ENCODE measurements at regions not wholly inside any gene's neighbourhood (a gene's known extent, or its start where the extent isn't known, plus 50 kb on each side); places are given as distances from the start of the nearest gene placed in this dataset.

- intact Hi-C loops (cut with DNase I; ENCODE audit: low total_unique reads): no loop called here
- Histone ChIP-seq H3K4me1 (no peaks in the 10 kb centered on the region), H3K4me3 (no peak overlapping the region), H3K36me3 (no peaks in the 10 kb centered on the region), H3K27ac (no peak overlapping the region), H3K9me3 (no peaks in the 10 kb centered on the region), H3K27me3 (replicated peaks in 1 of 7) (no peaks in the 10 kb centered on the region)
- 36 to 54% (median 46%) methylated on average over 3 of the region's 3 CpGs for WGBS, 5 donors
- TF ChIP-seq CTCF (IDR thresholded peaks at IDR 0.05 in 8 of 11, conservative IDR thresholded peaks at IDR 0.05 in 3 of 11) (no peak), POLR2A (IDR thresholded peaks at IDR 0.05) (no peak), POLR2AphosphoS5 (IDR thresholded peaks at IDR 0.05) (no peak)
- no peak for DNase-seq
Observed at GRCh38 chr7:11911900-11912299, 79.9 kb upstream of the THSD7A start.

GRCh38 chr7:11914645-11915044 lies 82.6 kb upstream of the THSD7A start:
- no peak overlapping the region for H3K4me3 ChIP-seq
- WGBS, 5 donors: 87 to 94% (median 90%) methylated on average over 4 of the region's 4 CpGs
- DNase-seq: no peak
- no peaks in the 10 kb centered on the region for H3K36me3 ChIP-seq
- no peaks in the 10 kb centered on the region for H3K27me3 ChIP-seq (replicated peaks in 1 of 7)
- TF ChIP-seq POLR2A (IDR thresholded peaks at IDR 0.05) (no peak), CTCF (IDR thresholded peaks at IDR 0.05 in 8 of 11, conservative IDR thresholded peaks at IDR 0.05 in 3 of 11) (no peak), POLR2AphosphoS5 (IDR thresholded peaks at IDR 0.05) (no peak)
- intact Hi-C loops (cut with DNase I; ENCODE audit: low total_unique reads): no loop called here
- H3K27ac ChIP-seq: no peak overlapping the region
- no peaks in the 10 kb centered on the region for H3K4me1 ChIP-seq
- no peaks in the 10 kb centered on the region for H3K9me3 ChIP-seq

GRCh38 chr7:11923376-11923930 lies 91.5 kb upstream of the THSD7A start:
- intact Hi-C loops (cut with DNase I; ENCODE audit: low total_unique reads): no loop called here
- H3K4me1 ChIP-seq: no peaks in the 10 kb centered on the region
- DNase-seq: no peak
- no peak overlapping the region for H3K4me3 ChIP-seq
- H3K9me3 ChIP-seq: peaks cover 0 to 3% (median 0%) of the 10 kb centered on the region in 8 donors
- TF ChIP-seq POLR2AphosphoS5 (IDR thresholded peaks at IDR 0.05): no peak
- no peak for TF ChIP-seq CTCF (IDR thresholded peaks at IDR 0.05 in 8 of 11, conservative IDR thresholded peaks at IDR 0.05 in 3 of 11)
- no peak for TF ChIP-seq POLR2A (IDR thresholded peaks at IDR 0.05)
- H3K27me3 ChIP-seq (replicated peaks in 1 of 7): no peaks in the 10 kb centered on the region
- H3K27ac ChIP-seq: no peak overlapping the region
- no peaks in the 10 kb centered on the region for H3K36me3 ChIP-seq
- WGBS, 5 donors: 58 to 81% (median 71%) methylated on average over 1 of the region's 1 CpG

- no peaks in the 10 kb centered on the region for H3K9me3 ChIP-seq
- 49 to 69% (median 58%) methylated on average over 3 of the region's 3 CpGs for WGBS, 5 donors
- intact Hi-C loops (cut with DNase I; ENCODE audit: low total_unique reads): no loop called here
- no peaks in the 10 kb centered on the region for H3K4me1 ChIP-seq
- TF ChIP-seq POLR2A (IDR thresholded peaks at IDR 0.05): no peak
- no peak for TF ChIP-seq CTCF (IDR thresholded peaks at IDR 0.05 in 8 of 11, conservative IDR thresholded peaks at IDR 0.05 in 3 of 11)
- TF ChIP-seq POLR2AphosphoS5 (IDR thresholded peaks at IDR 0.05): no peak
- H3K36me3 ChIP-seq: no peaks in the 10 kb centered on the region
- no peaks in the 10 kb centered on the region for H3K27me3 ChIP-seq (replicated peaks in 1 of 7)
- no peak for DNase-seq
- H3K4me3 ChIP-seq: no peak overlapping the region
- H3K27ac ChIP-seq: no peak overlapping the region
Observed at GRCh38 chr7:11931307-11931706, 99.3 kb upstream of the THSD7A start.
